ENCODE measurements at regions not wholly inside any gene's neighbourhood (a gene's known extent, or its start where the extent isn't known, plus 50 kb on each side); places are given as distances from the start of the nearest gene placed in this dataset.
A peak's percentile ranks its signal among the peaks of the same experiment; 100 is the strongest.

- no peak overlapping the region for H3K4me3 ChIP-seq (ENCODE audit: control insufficient read depth, low read depth, low read length)
- TF ChIP-seq, protein P1, sequence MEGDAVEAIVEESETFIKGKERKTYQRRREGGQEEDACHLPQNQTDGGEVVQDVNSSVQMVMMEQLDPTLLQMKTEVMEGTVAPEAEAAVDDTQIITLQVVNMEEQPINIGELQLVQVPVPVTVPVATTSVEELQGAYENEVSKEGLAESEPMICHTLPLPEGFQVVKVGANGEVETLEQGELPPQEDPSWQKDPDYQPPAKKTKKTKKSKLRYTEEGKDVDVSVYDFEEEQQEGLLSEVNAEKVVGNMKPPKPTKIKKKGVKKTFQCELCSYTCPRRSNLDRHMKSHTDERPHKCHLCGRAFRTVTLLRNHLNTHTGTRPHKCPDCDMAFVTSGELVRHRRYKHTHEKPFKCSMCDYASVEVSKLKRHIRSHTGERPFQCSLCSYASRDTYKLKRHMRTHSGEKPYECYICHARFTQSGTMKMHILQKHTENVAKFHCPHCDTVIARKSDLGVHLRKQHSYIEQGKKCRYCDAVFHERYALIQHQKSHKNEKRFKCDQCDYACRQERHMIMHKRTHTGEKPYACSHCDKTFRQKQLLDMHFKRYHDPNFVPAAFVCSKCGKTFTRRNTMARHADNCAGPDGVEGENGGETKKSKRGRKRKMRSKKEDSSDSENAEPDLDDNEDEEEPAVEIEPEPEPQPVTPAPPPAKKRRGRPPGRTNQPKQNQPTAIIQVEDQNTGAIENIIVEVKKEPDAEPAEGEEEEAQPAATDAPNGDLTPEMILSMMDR (conservative IDR thresholded peaks at IDR 0.05; ENCODE audit: control insufficient read depth, insufficient read depth, low read depth, low read length): no peak
- no peak for DNase-seq (ENCODE audit: low read depth)
Measured at GRCh38 chr5:159663986-159664385, 252.3 kb upstream of the ADRA1B start.

- TF ChIP-seq, protein P1 (conservative IDR thresholded peaks at IDR 0.05; ENCODE audit: control insufficient read depth, insufficient read depth, low read depth, low read length): no peak
- no peak overlapping the region for H3K4me3 ChIP-seq (ENCODE audit: control insufficient read depth, low read depth, low read length)
- no peak for DNase-seq (ENCODE audit: low read depth)
Measured at GRCh38 chr5:159667286-159667685, 249.0 kb upstream of the ADRA1B start.

DNA sequence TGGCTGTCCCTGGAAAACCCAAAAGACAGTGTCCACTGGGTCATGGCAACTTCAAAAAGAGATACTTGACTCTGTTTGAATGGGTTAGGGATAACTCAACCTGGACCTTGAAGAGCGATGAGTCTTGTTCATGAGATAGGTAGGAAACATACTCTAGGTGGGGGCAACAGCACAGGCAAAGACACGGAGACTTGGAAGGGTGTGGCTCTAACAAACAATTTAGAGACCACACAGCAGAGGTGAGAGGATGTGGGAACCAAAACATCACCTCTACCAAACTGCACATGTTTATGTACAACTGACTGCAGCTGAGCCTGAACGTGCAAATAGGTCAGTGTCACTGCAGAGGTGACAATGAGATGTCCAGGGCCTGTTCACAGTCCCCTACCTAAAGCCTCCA is 247.7 kb upstream of the ADRA1B start:
- DNase-seq (ENCODE audit: low read depth): no peak
- no peak overlapping the region for H3K4me3 ChIP-seq (ENCODE audit: control insufficient read depth, low read depth, low read length)
- TF ChIP-seq, protein P1 (conservative IDR thresholded peaks at IDR 0.05; ENCODE audit: control insufficient read depth, insufficient read depth, low read depth, low read length): no peak

GRCh38 chr5:159669559-159669958 is 246.7 kb upstream of the ADRA1B start:
- TF ChIP-seq, protein P1 (conservative IDR thresholded peaks at IDR 0.05; ENCODE audit: control insufficient read depth, insufficient read depth, low read depth, low read length): no peak
- H3K4me3 ChIP-seq (ENCODE audit: control insufficient read depth, low read depth, low read length): no peak overlapping the region
- peak; percentile 4 for DNase-seq (ENCODE audit: low read depth)

DNA sequence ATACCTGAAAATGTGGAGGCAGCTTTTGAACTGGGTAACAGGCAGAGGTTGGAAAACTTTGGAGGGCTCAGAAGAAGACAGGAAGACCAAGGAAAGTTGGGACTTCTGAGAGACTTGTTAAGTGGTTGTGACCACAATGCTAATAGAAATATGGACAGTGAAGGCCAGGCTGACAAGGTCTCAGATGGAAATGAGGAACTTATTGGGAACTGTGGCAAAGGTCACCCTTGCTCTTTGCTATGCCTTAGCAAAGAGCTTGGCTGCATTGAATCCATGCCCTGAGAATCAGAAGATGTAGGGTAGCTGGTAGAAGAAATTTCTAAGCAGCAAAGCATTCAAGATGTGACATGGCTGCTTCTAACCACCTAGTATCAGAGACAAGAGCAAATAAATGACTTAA is 244.4 kb upstream of the ADRA1B start:
- no peak for DNase-seq (ENCODE audit: low read depth)
- TF ChIP-seq, protein P1 (conservative IDR thresholded peaks at IDR 0.05; ENCODE audit: control insufficient read depth, insufficient read depth, low read depth, low read length): no peak
- H3K4me3 ChIP-seq (ENCODE audit: control insufficient read depth, low read depth, low read length): no peak overlapping the region

DNA sequence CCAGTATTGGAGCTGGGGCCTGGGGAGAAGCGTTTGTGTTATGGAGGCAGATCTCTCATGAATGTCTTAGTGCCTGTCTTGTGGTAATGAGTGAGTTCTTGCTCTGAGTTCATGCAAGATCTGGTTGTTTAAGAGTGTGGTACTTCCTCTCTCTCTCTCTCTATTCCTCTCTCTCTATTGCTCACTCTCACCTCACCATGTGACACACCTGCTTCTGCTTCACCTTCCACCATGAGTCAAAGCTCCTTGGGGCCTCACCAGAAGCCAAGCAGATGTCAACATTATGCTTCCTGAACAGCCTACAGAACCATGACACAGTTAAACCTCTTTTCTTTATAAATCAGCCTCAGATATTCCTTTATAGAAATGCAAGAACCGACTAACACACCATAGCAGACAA is 242.7 kb upstream of the ADRA1B start:
- no peak for DNase-seq (ENCODE audit: low read depth)
- TF ChIP-seq, protein P1 (conservative IDR thresholded peaks at IDR 0.05; ENCODE audit: control insufficient read depth, insufficient read depth, low read depth, low read length): no peak
- no peak overlapping the region for H3K4me3 ChIP-seq (ENCODE audit: control insufficient read depth, low read depth, low read length)

All from fibroblast of mammary gland (primary cell).